ENCODE measurements at regions not wholly inside any gene's neighbourhood (a gene's known extent, or its start where the extent isn't known, plus 50 kb on each side); places are given as distances from the start of the nearest gene placed in this dataset.

GRCh38 chr10:130739016-130739756, 572.3 kb downstream of the TCERG1L start:
- ATAC-seq (ENCODE audit: low FRiP score in 2 of 2), result no peak
- H3K9me3 ChIP-seq, result no peaks in the 10 kb centered on the region
- WGBS, 2 donors, result 85 to 87% methylated on average over 6 of the region's 6 CpGs
- no peak overlapping the region for H3K27ac ChIP-seq
- no peak overlapping the region for H3K4me3 ChIP-seq
- DNase-seq, result peak in 1 of 2 donors; percentile 6
- no peaks in the 10 kb centered on the region for H3K36me3 ChIP-seq
- no peak for TF ChIP-seq POLR2A (IDR thresholded peaks at IDR 0.05)
- no peak for TF ChIP-seq POLR2AphosphoS5 (IDR thresholded peaks at IDR 0.05)
- TF ChIP-seq, protein P1, sequence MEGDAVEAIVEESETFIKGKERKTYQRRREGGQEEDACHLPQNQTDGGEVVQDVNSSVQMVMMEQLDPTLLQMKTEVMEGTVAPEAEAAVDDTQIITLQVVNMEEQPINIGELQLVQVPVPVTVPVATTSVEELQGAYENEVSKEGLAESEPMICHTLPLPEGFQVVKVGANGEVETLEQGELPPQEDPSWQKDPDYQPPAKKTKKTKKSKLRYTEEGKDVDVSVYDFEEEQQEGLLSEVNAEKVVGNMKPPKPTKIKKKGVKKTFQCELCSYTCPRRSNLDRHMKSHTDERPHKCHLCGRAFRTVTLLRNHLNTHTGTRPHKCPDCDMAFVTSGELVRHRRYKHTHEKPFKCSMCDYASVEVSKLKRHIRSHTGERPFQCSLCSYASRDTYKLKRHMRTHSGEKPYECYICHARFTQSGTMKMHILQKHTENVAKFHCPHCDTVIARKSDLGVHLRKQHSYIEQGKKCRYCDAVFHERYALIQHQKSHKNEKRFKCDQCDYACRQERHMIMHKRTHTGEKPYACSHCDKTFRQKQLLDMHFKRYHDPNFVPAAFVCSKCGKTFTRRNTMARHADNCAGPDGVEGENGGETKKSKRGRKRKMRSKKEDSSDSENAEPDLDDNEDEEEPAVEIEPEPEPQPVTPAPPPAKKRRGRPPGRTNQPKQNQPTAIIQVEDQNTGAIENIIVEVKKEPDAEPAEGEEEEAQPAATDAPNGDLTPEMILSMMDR (IDR thresholded peaks at IDR 0.05), result no peak
- no peak for TF ChIP-seq EP300 (IDR thresholded peaks at IDR 0.05)
- H3K27me3 ChIP-seq, result no peaks in the 10 kb centered on the region
- H3K4me1 ChIP-seq, result no peaks in the 10 kb centered on the region

DNA sequence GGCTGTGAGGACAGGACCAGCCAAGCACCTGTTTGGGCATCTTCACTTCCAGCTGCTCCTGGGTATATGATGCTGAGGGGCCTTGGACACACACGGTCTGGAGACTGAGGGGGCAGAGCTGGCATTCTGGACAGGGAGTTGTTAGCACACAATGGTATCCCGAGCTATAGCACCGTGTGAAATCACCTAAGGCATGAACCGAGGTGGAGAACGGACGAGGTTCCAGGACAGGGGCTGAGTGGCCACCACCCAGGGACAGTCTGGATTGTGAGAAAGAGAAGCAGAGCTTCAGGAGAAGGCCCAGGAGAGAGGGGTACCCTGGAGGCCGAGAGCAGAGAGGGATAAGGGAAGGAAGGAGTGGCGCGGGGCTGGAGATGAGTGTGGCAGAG, 571.8 kb downstream of the TCERG1L start:
- no peaks in the 10 kb centered on the region for H3K27me3 ChIP-seq
- no peaks in the 10 kb centered on the region for H3K9me3 ChIP-seq
- WGBS, 2 donors, result 75 to 89% methylated on average over 9 of the region's 9 CpGs
- H3K4me1 ChIP-seq, result no peaks in the 10 kb centered on the region
- H3K27ac ChIP-seq, result no peak overlapping the region
- no peaks in the 10 kb centered on the region for H3K36me3 ChIP-seq
- DNase-seq (no peak), ATAC-seq (ENCODE audit: low FRiP score in 2 of 2) (no peak)
- TF ChIP-seq POLR2AphosphoS5 (IDR thresholded peaks at IDR 0.05) (no peak), EP300 (IDR thresholded peaks at IDR 0.05) (no peak), POLR2A (IDR thresholded peaks at IDR 0.05) (no peak)
- TF ChIP-seq, protein P1 (IDR thresholded peaks at IDR 0.05), result no peak
- H3K4me3 ChIP-seq, result no peak overlapping the region

DNA sequence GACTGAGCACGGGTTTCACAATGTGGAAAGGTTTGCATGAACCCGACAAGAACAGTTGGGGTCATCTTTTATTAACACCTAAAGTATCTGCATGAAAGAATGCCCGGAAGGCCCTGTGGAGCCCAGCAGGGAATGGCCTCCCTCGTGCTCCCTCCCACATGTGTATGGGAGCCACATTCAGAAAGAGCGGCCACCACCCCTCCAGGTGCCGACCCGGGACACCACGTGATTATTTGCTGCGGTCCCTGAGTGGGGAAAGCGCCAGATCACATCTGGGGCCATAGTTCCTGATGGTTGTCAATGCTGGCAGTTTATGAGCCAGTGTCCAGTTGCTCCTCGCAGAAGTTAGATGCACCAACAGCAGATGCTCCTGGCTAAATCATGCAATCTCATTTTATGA, 571.4 kb downstream of the TCERG1L start:
- no peaks in the 10 kb centered on the region for H3K9me3 ChIP-seq
- H3K27ac ChIP-seq, result no peak overlapping the region
- no peak overlapping the region for H3K4me3 ChIP-seq
- no peaks in the 10 kb centered on the region for H3K36me3 ChIP-seq
- WGBS, 2 donors, result 70 to 81% methylated on average over 5 to 11 of the region's 11 CpGs
- no peak for TF ChIP-seq POLR2A (IDR thresholded peaks at IDR 0.05)
- no peak for ATAC-seq (ENCODE audit: low FRiP score in 2 of 2)
- no peaks in the 10 kb centered on the region for H3K27me3 ChIP-seq
- DNase-seq, result no peak
- H3K4me1 ChIP-seq, result no peaks in the 10 kb centered on the region

- Histone ChIP-seq H3K9me3 (no peaks in the 10 kb centered on the region), H3K27me3 (no peaks in the 10 kb centered on the region), H3K4me1 (no peaks in the 10 kb centered on the region), H3K36me3 (no peaks in the 10 kb centered on the region), H3K4me3 (no peak overlapping the region), H3K27ac (no peak overlapping the region)
- WGBS, 2 donors, result 66 to 75% methylated on average over 12 to 20 of the region's 20 CpGs
- DNase-seq (peak in 1 of 2 donors; percentile 15), ATAC-seq (ENCODE audit: low FRiP score in 2 of 2) (peak in 1 of 2 donors; percentile 37)
- TF ChIP-seq POLR2AphosphoS5 (IDR thresholded peaks at IDR 0.05) (no peak), EP300 (IDR thresholded peaks at IDR 0.05) (no peak), POLR2A (IDR thresholded peaks at IDR 0.05) (no peak)
- TF ChIP-seq, protein P1 (IDR thresholded peaks at IDR 0.05), result no peak
Measured at GRCh38 chr10:130740915-130741750, 570.4 kb downstream of the TCERG1L start.
